Skin of body (tissue), 1 donor: ENCODE measurements at regions not wholly inside any gene's neighbourhood (a gene's known extent, or its start where the extent isn't known, plus 50 kb on each side); places are given as distances from the start of the nearest gene placed in this dataset.
"Not testable (repeated sequence)": the region's sequence is repeated elsewhere in the genome, so short reads cannot be mapped to it uniquely, and the experiment has no call there.

Experiments used
- DNase-seq: peaks from one replicate; lab custom pipeline; 2025; lab: John Stamatoyannopoulos, UW

DNA sequence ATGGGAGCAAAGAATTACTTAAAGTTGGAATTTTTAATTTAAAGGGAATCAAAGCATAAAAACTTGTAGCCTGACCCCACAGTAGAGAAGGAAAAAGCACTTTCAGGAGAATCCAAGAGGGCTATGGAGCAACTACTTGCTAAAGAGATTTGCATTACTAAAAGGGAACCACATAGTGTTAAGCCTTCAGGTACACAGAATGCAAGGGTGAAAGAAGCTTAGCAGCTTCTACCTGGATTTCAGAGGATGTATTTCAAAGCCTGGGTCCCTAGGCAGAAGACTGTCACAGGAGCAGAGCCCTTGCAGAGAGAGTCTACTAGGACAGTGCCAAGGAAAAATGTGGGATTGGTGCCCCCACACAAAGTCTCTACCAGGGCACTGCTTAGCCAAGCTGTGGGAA lies 575.0 kb downstream of the GBE1 start:
- DNase-seq, result no peak

DNA sequence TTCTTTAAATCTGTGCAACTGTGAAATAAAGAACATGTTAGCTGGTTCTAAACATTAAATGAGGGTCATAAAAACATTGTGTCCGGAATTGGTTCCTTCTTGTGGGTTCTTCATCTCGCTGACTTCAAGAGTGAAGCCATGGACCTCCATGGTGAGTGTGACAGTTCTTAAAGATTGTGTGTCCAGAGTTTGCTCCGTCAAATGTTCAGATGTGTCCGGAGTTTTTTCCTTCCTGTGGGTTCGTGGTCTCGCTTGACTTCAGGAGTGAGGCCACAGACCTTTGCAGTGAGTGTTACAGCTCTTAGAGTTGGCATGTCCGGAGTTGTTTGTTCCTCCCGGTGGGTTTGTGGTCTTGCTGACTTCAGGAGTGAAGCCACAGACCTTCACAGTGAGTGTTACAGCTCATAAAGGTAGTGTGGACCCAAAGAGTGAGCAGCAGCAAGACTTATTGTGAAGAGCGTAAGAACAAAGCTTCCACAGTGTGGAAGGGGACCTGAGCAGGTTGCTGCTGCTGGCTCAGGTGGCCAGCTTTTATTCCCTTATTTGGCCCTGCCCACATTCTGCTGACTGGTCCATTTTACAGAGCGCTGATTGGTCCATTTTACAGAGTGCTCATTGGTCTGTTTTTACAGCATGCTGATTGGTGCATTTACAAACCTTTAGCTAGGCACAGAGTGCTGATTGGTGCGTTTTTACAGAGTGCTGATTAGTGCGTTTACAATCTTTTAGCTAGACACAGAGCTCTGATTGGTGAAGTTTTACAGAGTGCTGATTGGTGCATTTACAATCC lies 579.2 kb downstream of the GBE1 start:
- not testable (repeated sequence) for DNase-seq

DNA sequence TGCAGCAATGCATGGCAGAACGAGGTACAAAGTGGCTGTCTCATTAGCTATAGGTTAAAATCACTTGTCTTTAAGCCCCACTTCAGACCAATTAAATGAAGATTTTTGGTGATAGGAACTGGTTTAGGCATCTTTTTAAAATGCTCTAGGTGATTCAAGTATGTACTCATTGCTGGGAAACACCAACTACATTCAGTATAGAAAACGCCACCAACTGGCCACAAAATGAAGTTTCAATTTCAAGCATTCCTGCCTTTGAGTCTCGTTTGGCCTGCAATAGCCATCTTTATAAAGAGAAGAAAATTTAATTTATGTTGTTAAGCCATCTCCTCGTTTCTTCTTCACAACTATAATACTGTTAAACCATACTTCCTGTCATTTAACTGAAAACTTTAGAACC lies 587.9 kb downstream of the GBE1 start:
- no peak for DNase-seq

DNA sequence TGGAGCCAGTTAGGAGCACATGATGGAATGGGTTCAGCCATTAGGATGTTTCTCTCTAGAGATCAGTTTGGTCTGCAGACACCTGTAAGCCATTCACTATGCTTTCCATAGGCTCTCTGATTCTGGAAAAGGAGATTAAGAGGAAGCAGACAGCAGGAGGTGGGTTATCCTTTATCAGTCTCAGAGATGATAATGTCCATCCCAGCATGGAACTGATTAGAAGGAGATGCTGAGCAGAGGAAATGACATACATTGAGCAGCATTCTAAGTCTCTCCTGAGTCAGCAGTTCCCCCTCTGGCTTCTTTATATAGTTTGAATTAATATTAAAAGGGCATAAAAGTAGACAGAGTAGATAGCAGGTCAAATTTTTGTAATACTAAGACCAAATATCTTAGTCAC lies 591.1 kb downstream of the GBE1 start:
- DNase-seq, result no peak

DNA sequence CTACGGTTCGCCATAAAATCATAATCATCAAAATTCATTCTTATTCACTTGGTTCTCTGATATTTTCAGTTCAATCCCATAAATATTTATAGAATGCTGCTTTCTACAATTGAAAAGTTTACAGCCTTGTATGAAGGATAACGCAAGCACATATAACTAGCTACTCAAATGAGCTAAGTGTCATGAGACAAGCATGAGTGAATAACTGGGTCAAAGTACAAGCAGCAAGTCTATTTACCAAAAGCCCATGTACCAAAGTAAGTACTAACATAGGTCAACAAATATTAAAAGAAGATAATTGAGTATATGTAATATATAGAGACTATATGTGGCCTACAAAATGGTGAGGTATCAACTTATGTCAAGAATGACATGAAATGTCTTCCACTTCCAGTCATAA lies 596.6 kb downstream of the GBE1 start:
- DNase-seq, result no peak

DNA sequence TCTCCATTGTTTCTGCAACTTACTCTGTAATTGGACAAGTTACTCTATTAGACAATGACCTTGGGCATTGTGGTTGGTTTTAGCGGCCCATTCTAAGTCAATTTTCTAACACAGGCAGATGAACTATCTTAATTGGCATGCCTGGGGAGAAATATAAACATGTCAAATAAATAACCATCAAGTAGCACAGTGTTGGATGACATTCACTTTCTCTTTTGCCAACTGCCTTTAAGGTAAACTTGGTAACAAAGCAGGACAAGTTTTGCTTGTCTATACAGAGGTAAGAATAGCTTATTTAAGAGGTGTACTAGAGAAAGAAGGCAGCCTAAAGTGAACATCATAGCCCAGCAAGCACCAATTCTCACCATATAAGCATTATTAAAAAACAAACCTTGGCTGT lies 599.6 kb downstream of the GBE1 start:
- no peak for DNase-seq

DNA sequence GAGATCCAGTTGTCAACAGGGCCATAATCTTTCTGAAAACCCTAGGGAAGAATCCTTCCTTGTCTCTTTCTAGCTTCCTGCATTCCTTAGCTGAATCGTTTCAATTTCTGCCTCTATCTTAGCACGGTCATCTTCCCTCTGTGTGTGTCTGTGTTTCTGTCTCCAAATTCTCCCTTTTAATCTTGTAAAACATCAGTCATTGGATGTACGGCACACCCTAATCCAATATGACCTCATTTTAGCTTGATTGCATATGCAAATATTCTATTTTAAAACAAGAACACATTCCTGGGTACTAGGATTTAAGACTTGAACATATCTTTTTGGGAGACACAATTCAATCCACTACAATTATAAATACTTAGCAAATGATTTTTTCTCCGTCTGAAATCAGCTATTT lies 600.3 kb downstream of the GBE1 start:
- no peak for DNase-seq

DNA sequence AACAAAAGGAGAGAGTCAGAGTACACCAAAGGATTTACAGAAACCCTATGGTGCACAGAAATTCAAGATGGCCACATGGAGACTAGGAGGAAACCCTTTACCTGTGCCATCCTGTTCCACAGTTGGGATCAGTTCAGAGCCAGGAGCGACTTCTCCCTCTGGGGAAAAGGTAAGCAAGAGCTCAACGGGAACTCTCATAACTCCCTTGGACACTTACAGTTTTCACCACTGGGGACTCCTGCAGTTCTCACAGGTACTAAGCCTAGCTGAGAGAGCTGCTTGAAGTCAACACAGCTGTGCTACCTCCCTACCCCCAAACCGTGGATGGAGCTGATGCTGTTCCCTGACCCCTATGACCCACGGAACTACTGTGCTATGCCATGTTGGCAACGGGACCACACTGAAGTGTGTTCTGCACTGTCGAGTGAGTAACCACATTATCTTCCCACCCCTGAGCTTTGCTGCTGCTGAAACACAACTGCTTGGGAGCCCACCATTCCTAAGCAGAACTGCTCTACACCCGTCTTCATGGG lies 606.8 kb downstream of the GBE1 start:
- no peak for DNase-seq

DNA sequence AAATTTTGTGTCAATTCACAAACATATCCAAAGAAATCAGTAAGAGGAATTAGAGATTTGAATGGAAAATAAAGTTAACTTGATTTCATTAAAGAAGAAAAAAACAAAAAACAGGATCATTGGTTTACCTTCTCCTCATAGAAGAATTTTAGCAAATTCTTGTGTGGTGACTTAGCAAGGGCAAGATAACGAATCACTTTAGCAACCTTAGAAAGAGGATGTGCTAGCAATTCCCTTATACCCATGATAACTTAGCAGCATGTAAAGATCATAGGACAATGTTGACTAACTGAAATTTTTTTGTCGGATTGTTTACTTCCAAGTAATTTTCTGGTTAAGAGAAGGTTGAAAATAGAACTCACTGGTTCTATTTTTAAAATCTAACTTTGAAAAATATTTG lies 609.3 kb downstream of the GBE1 start:
- DNase-seq, result no peak

DNA sequence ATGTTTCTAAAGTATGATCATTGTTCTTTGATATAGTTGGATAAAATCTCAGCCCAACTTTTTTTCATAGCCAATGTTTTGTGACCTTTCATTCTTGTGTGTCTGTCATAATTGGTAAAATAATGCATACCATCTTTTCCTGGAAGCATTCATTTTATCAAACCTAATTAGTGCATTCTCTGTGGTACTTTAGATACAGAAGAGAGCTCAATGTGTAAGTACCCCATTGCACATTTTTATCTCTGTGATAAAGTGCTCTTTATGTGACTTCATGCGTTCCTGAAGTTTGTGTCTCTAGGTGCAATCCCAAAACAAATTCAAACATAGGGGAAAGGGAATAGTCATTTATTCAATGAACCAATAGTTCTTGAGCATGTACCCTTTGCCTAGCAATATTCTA lies 628.5 kb downstream of the GBE1 start:
- no peak for DNase-seq

DNA sequence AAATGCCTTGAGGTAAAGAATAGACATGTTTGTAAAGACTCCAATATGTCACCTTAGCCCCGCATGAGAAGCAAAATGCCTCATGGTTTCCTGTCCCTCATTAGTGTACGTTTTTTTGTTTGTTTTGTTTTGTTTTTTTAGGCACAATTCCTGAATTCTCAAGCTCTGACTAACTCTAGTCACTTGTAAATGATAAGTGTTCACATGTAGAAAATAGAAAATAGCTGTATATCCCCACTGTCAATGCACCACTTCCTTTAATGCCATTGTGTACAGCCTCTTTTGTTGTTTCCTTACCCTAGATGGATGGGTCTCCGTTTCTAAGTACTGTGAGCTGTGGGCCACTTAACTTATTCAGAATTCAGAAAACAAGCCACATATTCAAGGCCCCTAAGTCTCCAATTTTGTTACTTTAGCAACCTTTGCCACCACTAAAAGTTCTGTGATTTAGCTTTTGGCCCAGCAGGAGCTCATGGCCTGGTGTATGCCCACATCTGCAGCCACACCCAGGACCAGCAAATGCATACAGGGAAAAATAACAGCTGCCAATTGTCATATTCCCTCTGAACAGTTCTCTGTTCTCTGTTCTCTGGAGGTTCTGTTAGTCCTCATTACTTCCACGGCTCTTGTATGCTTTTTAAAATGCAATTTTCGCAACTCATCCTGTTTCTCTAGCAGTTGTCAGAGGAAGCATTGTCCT lies 655.5 kb downstream of the GBE1 start:
- no peak for DNase-seq

DNA sequence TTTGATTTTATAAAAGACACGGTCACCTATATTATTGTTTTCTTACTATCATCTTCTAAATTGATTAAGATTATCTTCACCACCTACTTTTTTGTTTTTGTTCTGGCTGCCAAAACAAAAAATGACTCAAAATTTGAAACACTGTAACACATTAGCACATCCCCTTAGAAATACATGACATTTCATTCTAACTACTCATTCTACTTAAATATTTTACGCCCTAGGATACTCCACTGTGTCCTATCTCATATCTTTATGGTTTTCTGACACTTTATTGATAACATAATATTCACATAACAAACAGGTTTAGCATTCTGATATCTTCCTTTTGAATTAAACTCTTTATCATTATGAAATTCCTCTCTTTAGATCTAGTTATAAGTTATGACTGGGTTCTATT lies 656.2 kb downstream of the GBE1 start:
- no peak for DNase-seq

DNA sequence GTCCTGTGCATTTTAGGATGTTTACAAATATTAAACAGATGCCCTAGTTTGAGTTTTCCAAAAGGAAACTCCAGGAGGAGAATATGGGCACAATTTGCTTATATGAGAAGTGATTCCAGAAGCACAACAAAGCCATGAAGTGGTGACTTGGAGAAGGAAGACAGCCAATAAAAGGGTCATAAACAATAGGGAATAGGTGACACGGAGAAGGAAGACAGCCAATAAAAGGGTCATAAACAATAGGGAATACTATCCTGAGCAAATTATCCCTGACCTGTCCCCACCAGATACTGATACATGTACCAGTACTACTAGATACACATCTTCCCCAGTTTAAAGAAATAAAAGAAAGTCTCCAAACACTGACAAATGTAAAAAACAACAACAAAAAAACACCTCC lies 663.6 kb downstream of the GBE1 start:
- no peak for DNase-seq

DNA sequence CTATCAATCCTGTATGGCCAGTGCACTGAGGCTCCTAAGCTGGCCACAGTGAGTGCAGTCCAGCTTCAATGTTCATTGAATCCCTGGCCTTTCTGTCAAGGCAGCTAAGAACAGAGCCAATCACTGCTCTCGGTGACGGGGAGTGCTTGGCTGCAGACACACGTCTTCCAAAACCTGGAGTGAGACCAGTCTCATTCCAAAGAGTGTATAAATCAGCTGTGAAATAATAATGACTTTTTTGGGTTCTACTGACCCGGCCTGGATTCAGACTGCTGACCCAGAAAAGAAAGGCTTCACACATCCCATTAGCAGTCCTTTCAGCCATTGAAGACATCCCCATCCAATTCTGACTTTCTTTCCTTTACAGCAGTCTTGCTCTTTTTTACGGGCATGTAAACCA lies 665.5 kb downstream of the GBE1 start:
- no peak for DNase-seq

DNA sequence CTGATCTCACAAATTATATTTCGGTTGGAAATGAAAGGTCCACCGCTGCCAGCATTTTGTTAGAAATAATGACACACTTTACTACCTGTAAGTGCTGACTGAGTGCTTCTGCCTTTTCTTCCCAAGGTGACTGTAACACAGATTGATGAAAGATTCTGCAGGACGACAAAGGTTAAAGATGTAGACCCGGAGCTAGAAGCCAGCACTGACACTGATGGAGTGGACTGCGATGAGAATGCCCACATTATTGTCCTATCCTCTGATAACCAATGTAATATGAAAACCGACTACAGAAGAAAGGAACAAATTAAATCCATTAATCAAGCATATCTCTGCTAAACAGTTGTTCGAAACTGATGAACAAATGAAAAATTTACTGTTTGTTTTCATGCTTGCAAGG lies 666.5 kb downstream of the GBE1 start:
- no peak for DNase-seq

DNA sequence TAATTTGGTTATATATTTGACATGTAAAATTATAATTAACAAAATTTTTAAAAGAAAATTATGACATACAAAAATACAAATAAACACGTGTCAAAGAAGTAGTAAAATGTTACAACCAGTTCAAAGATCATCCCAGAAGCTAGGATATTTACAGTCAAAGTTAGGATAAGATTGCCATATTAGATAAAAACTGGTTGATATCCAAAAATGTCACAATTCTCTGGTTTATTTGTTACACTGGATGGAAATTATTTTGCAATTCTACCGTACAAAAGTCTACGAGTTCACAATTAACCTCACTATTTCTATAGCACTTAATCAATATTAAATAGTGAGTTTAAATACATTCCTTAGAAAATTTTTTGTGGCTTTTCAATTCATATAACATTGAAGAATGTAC lies 673.8 kb downstream of the GBE1 start:
- no peak for DNase-seq

DNA sequence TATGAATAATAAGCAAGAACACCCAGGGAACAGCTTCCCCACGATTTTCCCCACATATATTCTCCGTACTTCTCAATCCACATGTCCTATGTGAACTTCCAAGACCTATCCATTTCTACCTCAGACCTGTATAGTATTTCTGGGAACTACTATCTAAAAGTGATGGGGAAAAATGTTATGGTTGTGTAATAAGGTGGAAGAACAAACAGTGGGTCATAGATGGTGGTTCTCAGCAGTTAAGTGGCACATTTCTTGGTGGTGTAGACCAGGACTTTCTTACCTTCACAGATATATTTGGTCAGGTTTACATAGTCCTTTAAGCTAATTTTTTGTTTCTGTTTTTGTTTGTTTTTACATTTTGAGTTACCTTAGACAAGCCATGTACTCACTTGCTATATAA lies 675.1 kb downstream of the GBE1 start:
- DNase-seq, result no peak

DNA sequence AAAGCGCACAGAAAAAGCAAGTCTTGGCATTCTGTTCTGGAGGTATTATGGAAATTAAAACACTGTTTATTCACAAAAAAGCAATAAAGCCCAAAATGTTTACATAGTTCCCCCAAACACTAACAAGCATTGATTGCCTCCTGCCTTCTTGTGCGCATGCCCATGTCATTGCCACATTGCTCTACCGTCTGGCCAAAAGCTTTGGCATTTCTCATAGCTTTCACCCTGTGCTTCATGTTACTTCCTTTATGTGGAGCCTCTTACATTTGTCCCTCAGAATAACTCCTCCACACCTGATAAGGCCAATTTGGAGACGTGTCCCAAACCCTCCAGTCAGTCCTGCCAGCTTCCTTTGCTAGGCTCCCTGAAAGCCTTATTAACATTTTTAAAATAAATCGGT lies 680.8 kb downstream of the GBE1 start:
- no peak for DNase-seq

DNA sequence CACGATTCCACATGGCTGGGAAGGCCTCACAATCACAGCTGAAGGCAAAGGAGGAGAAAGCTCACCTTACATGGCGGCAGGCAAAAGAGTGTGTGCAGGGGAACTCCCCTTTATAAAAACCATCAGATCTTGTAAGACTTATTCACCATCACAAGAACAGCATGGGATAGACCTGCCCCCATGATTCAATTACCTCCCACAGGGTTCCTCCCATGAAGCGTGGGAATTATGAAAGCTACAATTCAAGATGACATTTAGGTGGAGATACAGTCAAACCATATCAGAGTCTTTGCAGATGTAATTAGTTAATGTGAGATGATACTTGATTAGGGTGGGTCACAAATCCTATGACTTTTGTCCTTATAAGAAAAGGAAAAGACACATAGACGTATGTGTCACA lies 688.9 kb downstream of the GBE1 start:
- no peak for DNase-seq

DNA sequence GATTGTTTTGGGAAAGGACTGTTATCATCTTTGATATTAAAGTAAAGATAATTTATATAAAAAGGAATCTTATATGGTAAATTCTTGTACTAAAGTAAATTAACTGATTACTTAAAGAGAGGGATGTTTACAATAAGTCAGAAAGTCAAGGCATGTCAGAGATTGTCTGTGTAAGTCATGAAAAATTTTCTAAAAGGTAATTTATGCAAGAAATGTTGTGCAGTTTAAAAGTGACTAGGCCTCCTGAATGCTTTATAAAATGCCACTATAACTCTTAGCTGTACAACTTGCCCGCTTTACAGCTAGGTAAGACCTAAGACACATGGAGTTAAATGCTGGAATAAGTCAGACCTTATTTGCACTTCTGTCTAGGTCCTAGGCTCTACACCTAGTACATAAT lies 692.9 kb downstream of the GBE1 start:
- no peak for DNase-seq

DNA sequence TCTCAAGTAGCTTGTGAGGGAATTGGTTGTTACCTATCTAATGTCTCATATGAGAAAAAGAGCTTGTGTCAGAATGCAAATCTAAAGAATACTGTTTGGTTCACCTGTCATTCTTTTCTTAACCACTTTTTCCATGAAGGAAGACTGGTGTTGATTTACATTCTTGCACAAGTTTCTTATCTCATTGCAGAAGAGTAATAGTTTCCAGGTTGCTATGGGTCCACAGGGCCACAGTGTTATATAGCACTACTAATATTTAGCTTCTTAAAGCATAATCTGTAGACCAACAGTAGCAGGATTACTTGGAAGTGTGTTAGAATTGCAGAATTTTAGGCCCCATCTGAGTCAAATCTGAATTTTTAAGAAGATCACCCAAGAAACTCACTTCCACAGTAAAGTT lies 697.5 kb downstream of the GBE1 start:
- no peak for DNase-seq

DNA sequence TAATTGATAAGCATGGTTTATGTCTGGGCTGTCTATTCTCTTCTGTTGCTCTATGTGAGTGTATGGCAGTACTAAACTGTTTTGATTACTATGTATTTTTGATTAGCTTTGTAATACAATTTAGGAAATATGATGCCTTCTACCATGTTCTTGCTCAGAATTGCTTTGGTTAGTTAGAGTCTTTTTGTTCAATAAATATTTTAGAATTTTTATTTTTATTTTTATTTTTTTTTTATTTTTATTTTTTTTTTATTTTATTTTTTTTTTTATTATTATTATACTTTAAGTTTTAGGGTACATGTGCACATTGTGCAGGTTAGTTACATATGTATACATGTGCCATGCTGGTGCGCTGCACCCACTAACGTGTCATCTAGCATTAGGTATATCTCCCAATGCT lies 710.3 kb downstream of the GBE1 start:
- not testable (repeated sequence) for DNase-seq

DNA sequence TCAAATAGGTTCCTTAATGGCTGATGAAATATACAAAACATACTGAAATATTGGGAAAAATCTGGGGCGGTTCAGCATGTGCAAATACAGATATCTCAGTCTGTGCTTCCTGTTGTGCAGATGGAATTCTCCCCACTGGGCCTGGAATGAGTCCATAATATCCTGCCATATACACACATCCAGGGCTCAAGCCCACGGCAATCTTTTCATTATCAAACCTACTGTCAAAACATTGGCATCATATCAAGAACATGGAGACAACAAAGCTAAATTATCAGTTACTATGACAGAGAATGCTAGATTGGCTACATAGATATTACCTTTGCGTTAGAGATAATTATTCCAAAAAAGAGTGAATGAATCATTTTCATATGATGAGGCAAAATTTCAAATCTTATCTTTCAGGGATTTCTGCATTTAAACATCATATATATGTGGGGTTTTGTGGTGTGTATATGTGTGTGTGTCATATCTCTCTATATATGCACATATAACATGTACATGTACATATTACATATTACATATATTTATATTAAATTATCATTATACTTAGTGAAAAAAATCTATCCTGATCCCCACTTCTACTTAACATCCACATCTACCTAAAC lies 713.3 kb downstream of the GBE1 start:
- DNase-seq, result no peak
